ENCODE measurements at regions not wholly inside any gene's neighbourhood (a gene's known extent, or its start where the extent isn't known, plus 50 kb on each side); places are given as distances from the start of the nearest gene placed in this dataset.
A peak's percentile ranks its signal among the peaks of the same experiment; 100 is the strongest.
"Not testable (repeated sequence)": the region's sequence is repeated elsewhere in the genome, so short reads cannot be mapped to it uniquely, and the experiment has no call there.

- peak; percentile 4 to 9 for DNase-seq (ENCODE audit: low read depth in 2 of 2)
These were observed 323.1 kb upstream of the FAM78B start for GRCh38 chr1:166489670-166490436.

GRCh38 chr1:166490437-166490991 lies 323.7 kb upstream of the FAM78B start:
- DNase-seq (ENCODE audit: low read depth in 2 of 2) = peak in 1 of 2 donors; percentile 6

- DNase-seq (ENCODE audit: low read depth in 2 of 2) = not testable (repeated sequence)
These were observed 327.0 kb upstream of the FAM78B start for GRCh38 chr1:166493765-166494164.

- no peak for DNase-seq (ENCODE audit: low read depth in 2 of 2)
These were observed 331.9 kb upstream of the POGK start for GRCh38 chr1:166507347-166507746.

- DNase-seq (ENCODE audit: low read depth in 2 of 2) = no peak
These were observed 327.5 kb upstream of the POGK start for GRCh38 chr1:166511761-166512160.

GRCh38 chr1:166514067-166514466 lies 325.2 kb upstream of the POGK start:
- DNase-seq (ENCODE audit: low read depth in 2 of 2) = no peak

- DNase-seq (ENCODE audit: low read depth in 2 of 2) = no peak
These were observed 311.5 kb upstream of the POGK start for GRCh38 chr1:166527752-166528151.

- no peak for DNase-seq (ENCODE audit: low read depth in 2 of 2)
These were observed 300.6 kb upstream of the POGK start for GRCh38 chr1:166538646-166539045.

- no peak for DNase-seq (ENCODE audit: low read depth in 2 of 2)
These were observed 295.2 kb upstream of the POGK start for GRCh38 chr1:166544036-166544435.

- DNase-seq (ENCODE audit: low read depth in 2 of 2) = no peak
These were observed 294.7 kb upstream of the POGK start for GRCh38 chr1:166544561-166544960.

- DNase-seq (ENCODE audit: low read depth in 2 of 2) = no peak
These were observed 286.6 kb upstream of the POGK start for GRCh38 chr1:166552706-166553105.

GRCh38 chr1:166570954-166571353 lies 268.3 kb upstream of the POGK start:
- no peak for DNase-seq (ENCODE audit: low read depth in 2 of 2)

GRCh38 chr1:166573199-166573598 lies 266.1 kb upstream of the POGK start:
- no peak for DNase-seq (ENCODE audit: low read depth in 2 of 2)

GRCh38 chr1:166579557-166580501 lies 259.4 kb upstream of the POGK start:
- DNase-seq (ENCODE audit: low read depth in 2 of 2) = no peak

- no peak for DNase-seq (ENCODE audit: low read depth in 2 of 2)
These were observed 250.5 kb upstream of the POGK start for GRCh38 chr1:166588741-166589140.

GRCh38 chr1:166590161-166590560 lies 249.1 kb upstream of the POGK start:
- no peak for DNase-seq (ENCODE audit: low read depth in 2 of 2)

- no peak for DNase-seq (ENCODE audit: low read depth in 2 of 2)
These were observed 244.6 kb upstream of the POGK start for GRCh38 chr1:166594646-166595045.

GRCh38 chr1:166597516-166597915 lies 241.8 kb upstream of the POGK start:
- DNase-seq (ENCODE audit: low read depth in 2 of 2) = no peak

GRCh38 chr1:166600574-166600973 lies 238.7 kb upstream of the POGK start:
- DNase-seq (ENCODE audit: low read depth in 2 of 2) = no peak

- DNase-seq (ENCODE audit: low read depth in 2 of 2) = no peak
These were observed 237.5 kb upstream of the POGK start for GRCh38 chr1:166601650-166602278.

GRCh38 chr1:166602801-166603200 lies 236.5 kb upstream of the POGK start:
- not testable (repeated sequence) for DNase-seq (ENCODE audit: low read depth in 2 of 2)

- DNase-seq (ENCODE audit: low read depth in 2 of 2) = no peak
These were observed 236.0 kb upstream of the POGK start for GRCh38 chr1:166603296-166603695.
